K562 (cell line): ENCODE measurements at regions not wholly inside any gene's neighbourhood (a gene's known extent, or its start where the extent isn't known, plus 50 kb on each side); places are given as distances from the start of the nearest gene placed in this dataset.

Source experiments
- ATAC-seq: fragments of 200-7000 bp; cut with Tn5 transposase; 3 replicates; pipeline ENCODE4 v1.9.1; 2020; ENCODE audit warnings: moderate library complexity
- BruUV-seq: library from RNA; stranded (reverse); fragments of 400-500 nt; replicated peaks from 2 replicates; lab custom pipeline; 2021; lab: Mats Ljungman, UMichigan
- CTCF ChIA-PET: fragments of 300-600 bp; formaldehyde crosslinking; extraction: SDS; loops from one replicate; lab custom pipeline; 2021; ENCODE audit warnings: low intra/inter-chr PET ratio; lab: Yijun Ruan, JAX
- POLR2A ChIA-PET: fragments of 300-600, 350-650 bp; sonication (Branson Sonifier 250); formaldehyde crosslinking; extraction: SDS; loops from one replicate; lab custom pipeline; 2021; ENCODE audit warnings: antibody characterized with exemption, inconsistent platforms; lab: Yijun Ruan, JAX
- DNase-seq, 4 experiments: peaks; one replicate each; pipeline versions ENCODE4 v3.0.0 to v3.0.0-alpha.2; 2011 to 2018; ENCODE audit warnings: low spot score in 3 of 4, mixed read lengths in 3 of 4; ENCODE audit errors: extremely low read depth in 1 of 4
- FAIRE-seq: peaks from 2 replicates; lab custom pipeline; 2011; peaks lifted over from hg19 to GRCh38; lab: Jason Lieb, UNC
- H2AFZ ChIP-seq: 2 replicates; pipeline ENCODE4 v1.6.0; 2011; ENCODE audit warnings: low read depth, low read length, control low read depth, inconsistent platforms
- H3K27ac ChIP-seq: fragments of 200-600 bp; 3 replicates; pipeline ENCODE4 v1.8.0; 2011; ENCODE audit warnings: low read depth, mild to moderate bottlenecking, control low read depth, inconsistent platforms, low read length, moderate library complexity, mixed read lengths; ENCODE audit errors: extremely low read depth
- H3K27me3 ChIP-seq, 2 experiments: fragments of 300-600 bp in 1 of 2; 2 replicates in 1 of 2; 3 replicates in 1 of 2; pipeline versions ENCODE4 v1.6.0 to v1.8.0; 2011; ENCODE audit warnings: inconsistent platforms in 2 of 2, low read length in 2 of 2, mild to moderate bottlenecking in 1 of 2, mixed read lengths in 1 of 2, moderate library complexity in 1 of 2; ENCODE audit not compliant: control insufficient read depth in 2 of 2, insufficient read depth in 2 of 2
- H3K36me3 ChIP-seq: fragments of 300-600 bp; 3 replicates; pipeline ENCODE4 v1.8.0; 2011; ENCODE audit warnings: mild to moderate bottlenecking, low read length, inconsistent platforms; ENCODE audit not compliant: control insufficient read depth, insufficient read depth
- H3K4me1 ChIP-seq, 2 experiments: fragments of 200-600 bp in 1 of 2; replicated peaks in 1 of 2; 2 replicates in 1 of 2; 3 replicates in 1 of 2; pipeline versions ENCODE4 v1.5.1 to v1.8.0; 2011; ENCODE audit warnings: inconsistent platforms in 2 of 2, low read length in 2 of 2, mild to moderate bottlenecking in 1 of 2, mixed read lengths in 1 of 2, moderate library complexity in 1 of 2; ENCODE audit not compliant: control insufficient read depth in 2 of 2, insufficient read depth in 2 of 2
- H3K4me2 ChIP-seq: 2 replicates; pipeline ENCODE4 v1.6.1; 2011; ENCODE audit warnings: low read length, control low read depth, inconsistent platforms, mixed read lengths; ENCODE audit not compliant: insufficient read depth
- H3K4me3 ChIP-seq: fragments of 200-600 bp; sonication (generic), shearing (Covaris generic); 2 replicates; pipeline ENCODE4 v1.5.1; 2016; ENCODE audit warnings: control low read depth, inconsistent platforms
- H3K79me2 ChIP-seq: fragments of 200-600 bp; 3 replicates; pipeline ENCODE4 v1.8.0; 2011; ENCODE audit warnings: low read length, inconsistent platforms; ENCODE audit not compliant: control insufficient read depth, insufficient read depth
- H3K9ac ChIP-seq, 2 experiments: 2 replicates each; pipeline versions ENCODE4 v1.6.0 to v1.6.1; 2011; ENCODE audit warnings: low read depth in 2 of 2, low read length in 2 of 2, control low read depth in 1 of 2, inconsistent platforms in 1 of 2, mild to moderate bottlenecking in 1 of 2, mixed read lengths in 1 of 2; ENCODE audit not compliant: insufficient read depth in 1 of 2
- H3K9me1 ChIP-seq: one replicate; pipeline ENCODE4 v1.6.0; 2011; ENCODE audit warnings: inconsistent platforms, mild to moderate bottlenecking, low read length, moderate library complexity; ENCODE audit not compliant: control insufficient read depth, insufficient read depth
- H3K9me3 ChIP-seq: replicated peaks from 2 replicates; pipeline ENCODE4 v1.5.1; 2011; ENCODE audit warnings: low read depth, low read length, inconsistent platforms; ENCODE audit not compliant: control insufficient read depth, insufficient read depth
- H4K20me1 ChIP-seq: replicated peaks from 2 replicates; pipeline ENCODE4 v1.6.1; 2011; ENCODE audit warnings: low read length, inconsistent platforms, mixed read lengths; ENCODE audit not compliant: control insufficient read depth, insufficient read depth
- CCNT2 ChIP-seq: IDR thresholded peaks from 2 replicates; pipeline ENCODE4 v1.6.1; 2011; ENCODE audit warnings: borderline replicate concordance, low read depth, mild to moderate bottlenecking, moderate library complexity, mixed read lengths, low read length; ENCODE audit not compliant: insufficient read length; ENCODE audit errors: extremely low read depth
- CHD2 ChIP-seq: IDR thresholded peaks from 2 replicates; pipeline ENCODE4 v1.6.1; 2011; ENCODE audit warnings: low read depth, low read length
- HNRNPUL1 ChIP-seq: fragments of 200-400 bp; formaldehyde crosslinking; IDR thresholded peaks from 2 replicates; pipeline ENCODE4 v1.6.1; 2017; ENCODE audit warnings: low read length
- IFI16 ChIP-seq: fragments of 250-450 bp; sonication (Bioruptor Pico); IDR thresholded peaks from 2 replicates; pipeline ENCODE4 v2.1.2; 2022; ENCODE audit warnings: mild to moderate bottlenecking, inconsistent platforms
- MYC ChIP-seq, 2 experiments: fragments of 250-450 bp in 1 of 2; sonication (Bioruptor Pico) in 1 of 2; IDR thresholded peaks; 2 replicates each; pipeline versions ENCODE4 v1.5.1 to v1.6.1; 2012 to 2021; ENCODE audit warnings: low read depth in 2 of 2, borderline replicate concordance in 1 of 2, improper control_type of control experiment in 1 of 2, low read length in 1 of 2, mild to moderate bottlenecking in 1 of 2, moderate library complexity in 1 of 2
- NFRKB ChIP-seq: fragments of 450-650 bp; IDR thresholded peaks from 2 replicates; pipeline ENCODE4 v1.6.1; 2016; ENCODE audit warnings: low read depth
- TCFL5 ChIP-seq: fragments of 250-450 bp; sonication (Bioruptor Pico); conservative IDR thresholded peaks from 2 replicates; pipeline ENCODE4 v1.6.1; 2021; ENCODE audit warnings: mild to moderate bottlenecking, moderate library complexity, matching md5 sums
- ZC3H11A ChIP-seq: IDR thresholded peaks from 2 replicates; pipeline ENCODE4 v1.6.1; 2012; ENCODE audit warnings: low read depth, low read length, improper control_type of control experiment
- ZNF165 ChIP-seq: fragments of 250-450 bp; sonication (Bioruptor Pico); IDR thresholded peaks from 2 replicates; pipeline ENCODE4 v1.4.0; 2020; ENCODE audit warnings: borderline replicate concordance
- ZNF274 ChIP-seq: IDR thresholded peaks from 2 replicates; pipeline ENCODE4 v1.6.1; 2011; ENCODE audit warnings: low read depth, mild to moderate bottlenecking, low read length, moderate library complexity, borderline replicate concordance
- whole genome bisulfite sequencing: fragments of 100-300 bp; shearing (Covaris generic); methylation state at CpG from one replicate; pipeline ENCODE4 v1.1.6; 2016; ENCODE audit warnings: low coverage, mixed read lengths; ENCODE audit not compliant: insufficient coverage; ENCODE audit errors: missing lambda C conversion rate; 5-methylcytosine and 5-hydroxymethylcytosine counted together
- in situ Hi-C: fragments of 300-500 bp; cut with MboI; formaldehyde crosslinking; loops from 4 replicates; pipeline ENCODE4 v1.15.0; 2018; ENCODE audit warnings: inconsistent platforms, mixed read lengths
- intact Hi-C: fragments of 100-400 bp; cut with micrococcal nuclease; formaldehyde crosslinking; loops from 2 replicates; pipeline ENCODE4 v1.14.2; 2022
- TF ChIP-seq, protein P1 (sequence below): fragments of 250-450 bp; sonication (Bioruptor Pico); IDR thresholded peaks from 2 replicates; pipeline ENCODE4 v1.6.1; 2021; ENCODE audit warnings: mild to moderate bottlenecking
- TF ChIP-seq, protein P2 (sequence below): fragments of 250-450 bp; sonication (Bioruptor Pico); IDR thresholded peaks from 2 replicates; pipeline ENCODE4 v1.5.0; 2021; ENCODE audit warnings: mild to moderate bottlenecking, moderate library complexity

DNA sequence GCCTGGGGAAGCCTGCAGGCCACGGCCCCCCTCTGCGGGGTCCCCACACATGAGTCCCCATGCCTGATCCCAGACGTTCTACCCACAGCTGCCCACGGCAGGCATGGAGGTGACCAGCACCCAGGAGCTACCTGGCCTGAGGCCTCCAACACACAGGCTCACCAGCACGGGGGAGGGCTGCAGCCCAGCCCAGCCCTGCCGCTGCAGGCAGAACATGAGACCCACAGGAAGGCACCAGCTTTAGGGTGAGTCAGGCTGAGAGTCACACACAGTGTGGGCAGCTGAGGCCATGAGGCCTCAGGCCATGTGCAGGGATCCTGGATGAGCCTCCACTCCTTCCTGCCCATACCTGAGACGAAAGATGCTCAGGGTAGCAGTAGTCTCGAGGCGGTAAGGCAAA is 121.1 kb downstream of the PSMG1 start:
- Histone ChIP-seq H3K9ac (no peak overlapping the region), H3K27ac (no peak overlapping the region), H3K4me1 (no peaks in the 10 kb centered on the region), H3K4me3 (no peak overlapping the region), H3K36me3 (no peaks in the 10 kb centered on the region), H3K4me2 (no peak overlapping the region), H2AFZ (no peak overlapping the region), H3K9me1 (no peaks in the 10 kb centered on the region), H3K27me3 (peaks cover 32 to 51% of the 10 kb centered on the region in 2 experiments), H3K9me3 (no peaks in the 10 kb centered on the region), H4K20me1 (0 out of 2 replicates have a peak, but pooled peaks cover 8% of the 10 kb centered on the region), H3K79me2 (no peaks in the 10 kb centered on the region)
- BruUV-seq = no TSS peak
- in situ Hi-C loops = no loop called here
- ATAC-seq (peak; percentile 30), FAIRE-seq (no peak), DNase-seq (no peak)
- intact Hi-C loops = no loop called here
- CTCF ChIA-PET = interaction anchor here (0.7 kb wide), 1 partner anchor 354 kb away, joined by 3 read pairs; no protein-coding TSS in a partner anchor
- WGBS = 0% methylated on average over 9 of the region's 9 CpGs
- POLR2A ChIA-PET = interaction anchor here (0.6 to 1.1 kb wide), 2 partner anchors 9 to 11 kb away, joined by 3 read pairs; no protein-coding TSS in a partner anchor
- TF ChIP-seq NFRKB (no peak), ZNF165 (CRISPR knock-in tag) (no peak), HNRNPUL1 (no peak), ZC3H11A (no peak), ZNF274 (no peak), TCFL5 (CRISPR knock-in tag) (no peak), CHD2 (no peak), CCNT2 (no peak), MYC (IDR thresholded peaks at IDR 0.05; ENCODE audit: low read depth, low read length) (no peak), MYC (CRISPR knock-in tag; IDR thresholded peaks at IDR 0.05; ENCODE audit: borderline replicate concordance, low read depth) (no peak), IFI16 (no peak)
- TF ChIP-seq, protein P1, sequence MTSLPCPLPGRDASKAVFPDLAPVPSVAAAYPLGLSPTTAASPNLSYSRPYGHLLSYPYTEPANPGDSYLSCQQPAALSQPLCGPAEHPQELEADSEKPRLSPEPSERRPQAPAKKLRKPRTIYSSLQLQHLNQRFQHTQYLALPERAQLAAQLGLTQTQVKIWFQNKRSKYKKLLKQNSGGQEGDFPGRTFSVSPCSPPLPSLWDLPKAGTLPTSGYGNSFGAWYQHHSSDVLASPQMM (CRISPR knock-in tag) = no peak
- TF ChIP-seq, protein P2, sequence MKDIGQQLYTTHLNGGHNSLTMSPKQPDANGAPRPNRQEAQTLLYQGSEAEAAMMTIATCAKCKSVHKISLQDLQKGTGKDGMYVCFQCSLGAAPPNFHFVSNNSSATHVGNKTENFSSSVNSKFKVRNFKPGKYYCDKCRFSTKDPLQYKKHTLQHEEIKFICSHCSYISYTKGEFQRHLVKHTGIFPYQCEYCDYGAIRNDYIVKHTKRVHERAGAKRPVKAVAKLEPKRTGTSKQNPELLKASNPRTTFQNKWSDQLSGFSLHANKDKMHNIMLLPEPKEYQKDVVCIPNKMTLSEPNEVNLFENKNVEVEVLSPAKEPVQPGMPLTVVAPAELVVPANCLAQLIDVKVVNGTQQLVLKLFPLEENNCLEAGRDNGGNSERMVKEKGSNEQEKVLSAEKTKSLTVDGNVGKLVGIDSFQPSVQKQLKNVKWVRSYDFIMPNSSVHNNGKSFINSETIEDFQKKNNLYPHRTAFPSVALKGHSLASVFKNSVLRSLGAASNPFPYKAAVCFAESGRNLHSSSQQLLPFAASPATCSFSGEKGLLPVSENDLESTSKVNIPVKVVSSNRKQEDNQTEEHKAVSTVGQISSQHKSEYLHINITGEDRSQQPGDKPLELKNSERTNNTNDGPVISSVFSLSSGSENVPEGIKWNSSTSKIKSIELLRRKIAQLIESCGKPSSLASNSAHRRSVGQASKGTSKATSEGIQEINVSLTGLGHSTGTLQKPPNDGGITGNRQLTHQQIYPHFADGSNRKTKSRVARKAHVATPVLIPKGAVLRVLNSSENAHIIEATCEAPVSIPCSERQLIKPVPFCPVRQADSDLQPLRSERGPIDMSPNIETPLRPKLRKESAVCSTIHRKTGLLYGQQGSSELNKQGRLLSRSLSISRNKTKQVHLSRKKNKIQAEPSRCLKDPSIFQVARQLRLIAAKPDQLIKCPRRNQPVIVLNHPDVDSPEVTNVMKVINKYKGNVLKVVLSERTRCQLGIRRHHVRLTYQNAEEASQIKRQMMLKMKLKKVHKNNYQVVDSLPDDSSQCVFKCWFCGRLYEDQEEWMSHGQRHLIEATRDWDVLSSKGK (CRISPR knock-in tag) = no peak
